CD4-positive, CD25-positive, alpha-beta regulatory T cell (primary cell): ENCODE measurements at regions not wholly inside any gene's neighbourhood (a gene's known extent, or its start where the extent isn't known, plus 50 kb on each side); places are given as distances from the start of the nearest gene placed in this dataset.

ENCODE experiments used
- ATAC-seq, 2 donors: fragments of 150-1000 bp; cut with Tn5 transposase; one replicate each; pipeline ENCODE4 v1.10.0; 2021; ENCODE audit warnings: low read depth in 2 of 2, moderate number of reproducible peaks in 2 of 2, moderate library complexity in 1 of 2
- DNase-seq, 3 donors: peaks; one replicate each; pipeline versions ENCODE4 v3.0.0 to v3.0.0-alpha.2; 2012 to 2022; ENCODE audit warnings: mixed read lengths in 1 of 3
- H3K27ac ChIP-seq: one replicate; pipeline ENCODE4 v1.7.0; 2013; ENCODE audit warnings: mild to moderate bottlenecking, low read length; ENCODE audit not compliant: insufficient read depth, poor library complexity, severe bottlenecking
- H3K27me3 ChIP-seq: one replicate; pipeline ENCODE4 v1.7.0; 2013; ENCODE audit warnings: low read length; ENCODE audit not compliant: control insufficient read depth, insufficient read depth
- H3K36me3 ChIP-seq: one replicate; pipeline ENCODE4 v1.7.0; 2013; ENCODE audit warnings: mild to moderate bottlenecking, low read length, moderate library complexity; ENCODE audit not compliant: control insufficient read depth, insufficient read depth
- H3K4me1 ChIP-seq: 2 replicates; pipeline ENCODE4 v1.7.0; 2013; ENCODE audit warnings: mild to moderate bottlenecking, low read length; ENCODE audit not compliant: insufficient read depth, control insufficient read depth, poor library complexity, severe bottlenecking
- H3K4me3 ChIP-seq: one replicate; pipeline ENCODE4 v1.7.0; 2013; ENCODE audit warnings: low read depth, mild to moderate bottlenecking, low read length, moderate library complexity
- H3K9me3 ChIP-seq, 2 experiments: 1 replicate in 1 of 2; 2 replicates in 1 of 2; pipeline ENCODE4 v1.7.0; 2013; ENCODE audit warnings: low read length in 2 of 2, mild to moderate bottlenecking in 1 of 2, moderate library complexity in 1 of 2; ENCODE audit not compliant: control insufficient read depth in 2 of 2
- H3K27ac Mint-ChIP-seq, 3 donors: one replicate each; pipeline ENCODE4 v1.8.0; 2020 to 2022; ENCODE audit warnings: mild to moderate bottlenecking in 3 of 3, mixed read lengths in 3 of 3, moderate library complexity in 2 of 3
- H3K27me3 Mint-ChIP-seq: one replicate; pipeline ENCODE4 v1.8.0; 2022; ENCODE audit warnings: mild to moderate bottlenecking, mixed read lengths
- H3K36me3 Mint-ChIP-seq: one replicate; pipeline ENCODE4 v1.8.0; 2020; ENCODE audit warnings: mixed read lengths
- H3K4me1 Mint-ChIP-seq, 4 donors: one replicate each; pipeline ENCODE4 v1.8.0; 2020 to 2022; ENCODE audit warnings: mixed read lengths in 4 of 4, mild to moderate bottlenecking in 1 of 4
- H3K4me3 Mint-ChIP-seq, 4 donors: one replicate each; pipeline ENCODE4 v1.8.0; 2020 to 2022; ENCODE audit warnings: mild to moderate bottlenecking in 4 of 4, mixed read lengths in 4 of 4, moderate library complexity in 3 of 4
- H3K9me3 Mint-ChIP-seq, 7 donors: one replicate each; pipeline ENCODE4 v1.8.0; 2020 to 2022; ENCODE audit warnings: mixed read lengths in 7 of 7, mild to moderate bottlenecking in 3 of 7, moderate library complexity in 2 of 7

DNA sequence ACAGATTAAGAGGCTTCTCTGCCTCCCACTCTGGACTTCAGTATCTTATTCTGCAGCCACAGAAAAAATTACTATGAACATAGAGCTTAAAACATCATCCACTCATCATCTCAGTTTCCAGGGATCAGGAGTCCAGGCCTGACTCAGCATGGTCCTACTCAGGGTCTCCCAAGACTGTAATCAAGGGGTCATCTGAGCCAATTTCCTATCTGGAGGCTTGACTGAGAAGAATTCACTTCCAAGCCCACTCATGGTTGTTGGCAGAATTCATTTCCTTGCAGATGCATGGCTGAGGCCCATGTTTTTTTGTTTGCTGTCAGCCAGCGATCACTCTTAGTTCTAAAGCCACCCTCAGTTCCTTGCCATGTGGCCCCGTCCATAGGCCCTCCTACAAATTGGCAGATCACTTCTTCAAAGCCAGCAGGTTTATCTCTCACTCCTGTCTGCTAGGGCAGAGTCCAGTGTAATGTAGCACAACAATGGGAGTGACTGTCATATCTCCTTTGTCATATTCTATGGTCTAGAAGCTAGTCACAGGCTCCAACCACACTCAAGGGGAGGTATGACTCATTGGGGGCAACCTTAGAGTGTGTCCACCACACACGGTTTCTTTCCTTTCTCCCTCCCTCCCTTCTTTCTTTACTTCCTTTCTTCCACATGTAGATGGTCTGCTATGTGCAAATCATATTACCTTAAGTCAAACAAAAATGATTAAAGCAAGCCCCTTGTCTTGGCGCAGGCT is 251.6 kb downstream of the QDPR start:
- H3K9me3 Mint-ChIP-seq = peaks cover 0 to 4% (median 0%) of the 10 kb centered on the region in 7 donors
- no peaks in the 10 kb centered on the region for H3K4me1 ChIP-seq
- no peaks in the 10 kb centered on the region for H3K36me3 ChIP-seq
- ATAC-seq (no peak), DNase-seq (no peak)
- H3K27ac ChIP-seq = no peak overlapping the region
- no peak overlapping the region for H3K4me3 ChIP-seq
- no peak overlapping the region for H3K4me3 Mint-ChIP-seq
- H3K4me1 Mint-ChIP-seq = no peaks in the 10 kb centered on the region
- H3K27ac Mint-ChIP-seq = no peak overlapping the region
- no peaks in the 10 kb centered on the region for H3K27me3 ChIP-seq
- H3K36me3 Mint-ChIP-seq = no peaks in the 10 kb centered on the region
- no peaks in the 10 kb centered on the region for H3K9me3 ChIP-seq
- no peaks in the 10 kb centered on the region for H3K27me3 Mint-ChIP-seq

DNA sequence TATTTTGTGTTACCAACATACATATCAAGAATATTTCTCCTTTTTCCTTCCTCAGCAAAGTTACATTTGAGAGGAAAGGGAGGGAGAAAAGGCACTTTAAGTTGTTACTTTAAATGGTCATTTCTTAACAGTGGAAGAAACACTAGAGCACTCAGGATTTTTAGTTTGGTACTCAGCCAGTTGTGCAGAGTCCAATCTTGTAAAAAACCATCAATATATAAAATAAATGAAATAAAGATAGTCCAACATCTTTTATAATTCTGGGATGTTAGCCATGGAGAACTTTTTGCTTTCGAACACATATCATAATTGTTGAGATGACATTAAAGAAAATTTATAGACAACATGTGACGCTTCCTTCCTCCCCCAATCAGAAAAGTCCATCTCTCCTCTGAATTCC is 253.8 kb downstream of the QDPR start:
- Mint-ChIP-seq H3K27me3 (no peaks in the 10 kb centered on the region), H3K27ac (no peak overlapping the region), H3K4me1 (no peaks in the 10 kb centered on the region), H3K36me3 (no peaks in the 10 kb centered on the region), H3K4me3 (no peak overlapping the region), H3K9me3 (peaks cover 0 to 4% (median 0%) of the 10 kb centered on the region in 7 donors)
- H3K36me3 ChIP-seq = no peaks in the 10 kb centered on the region
- H3K27me3 ChIP-seq = no peaks in the 10 kb centered on the region
- ATAC-seq = no peak
- H3K4me3 ChIP-seq = no peak overlapping the region
- no peaks in the 10 kb centered on the region for H3K9me3 ChIP-seq
- DNase-seq = no peak
- H3K27ac ChIP-seq = no peak overlapping the region
- no peaks in the 10 kb centered on the region for H3K4me1 ChIP-seq

DNA sequence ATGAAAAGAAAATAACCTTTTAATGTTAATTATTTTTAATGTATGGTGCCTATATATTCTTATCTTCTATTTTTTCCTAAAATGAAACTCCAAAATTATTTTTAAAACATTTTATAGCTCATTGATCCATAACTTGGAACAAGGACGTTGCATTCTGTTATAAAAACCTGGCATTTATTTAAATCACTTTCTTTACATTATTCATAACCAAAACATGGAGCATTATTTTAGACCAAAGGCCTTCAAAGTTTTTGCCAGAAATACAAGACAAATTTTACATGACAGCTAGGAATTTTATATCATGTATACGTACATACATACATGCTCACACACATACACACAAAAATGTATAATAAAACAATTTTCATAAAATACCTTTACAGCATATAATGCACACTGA is 259.8 kb downstream of the QDPR start:
- no peak overlapping the region for H3K27ac ChIP-seq
- Mint-ChIP-seq H3K36me3 (no peaks in the 10 kb centered on the region), H3K4me3 (no peak overlapping the region), H3K4me1 (no peaks in the 10 kb centered on the region), H3K9me3 (no peaks in the 10 kb centered on the region), H3K27ac (no peak overlapping the region), H3K27me3 (peaks cover 7% of the 10 kb centered on the region)
- H3K9me3 ChIP-seq = no peaks in the 10 kb centered on the region
- DNase-seq (no peak), ATAC-seq (no peak)
- no peaks in the 10 kb centered on the region for H3K4me1 ChIP-seq
- no peak overlapping the region for H3K4me3 ChIP-seq
- H3K36me3 ChIP-seq = no peaks in the 10 kb centered on the region
- H3K27me3 ChIP-seq = no peaks in the 10 kb centered on the region

DNA sequence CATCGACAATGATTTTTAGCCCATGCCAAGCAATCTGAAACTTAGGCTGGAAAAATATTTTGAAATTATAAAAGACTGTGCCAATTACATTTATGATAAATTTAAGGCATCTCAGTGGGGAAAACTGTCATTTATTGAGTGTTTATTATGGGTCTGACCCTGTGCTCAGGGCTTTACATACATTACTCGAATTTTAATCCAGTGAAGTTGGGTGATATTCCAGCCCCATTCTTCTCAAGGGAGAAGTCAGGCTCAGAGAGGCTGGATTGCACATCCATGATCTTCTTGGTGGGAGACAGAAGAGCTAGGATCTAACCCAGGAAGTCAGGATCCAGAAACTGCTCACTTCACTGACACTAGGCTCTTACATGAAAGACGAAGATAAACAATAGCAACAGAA is 260.8 kb downstream of the QDPR start:
- H3K27me3 Mint-ChIP-seq = peaks cover 7% of the 10 kb centered on the region
- H3K27me3 ChIP-seq = no peaks in the 10 kb centered on the region
- DNase-seq (no peak), ATAC-seq (no peak)
- H3K27ac Mint-ChIP-seq = no peak overlapping the region
- no peaks in the 10 kb centered on the region for H3K9me3 ChIP-seq
- H3K4me3 ChIP-seq = no peak overlapping the region
- H3K9me3 Mint-ChIP-seq = no peaks in the 10 kb centered on the region
- no peaks in the 10 kb centered on the region for H3K4me1 Mint-ChIP-seq
- H3K27ac ChIP-seq = no peak overlapping the region
- H3K36me3 Mint-ChIP-seq = no peaks in the 10 kb centered on the region
- no peak overlapping the region for H3K4me3 Mint-ChIP-seq
- no peaks in the 10 kb centered on the region for H3K4me1 ChIP-seq
- H3K36me3 ChIP-seq = no peaks in the 10 kb centered on the region

DNA sequence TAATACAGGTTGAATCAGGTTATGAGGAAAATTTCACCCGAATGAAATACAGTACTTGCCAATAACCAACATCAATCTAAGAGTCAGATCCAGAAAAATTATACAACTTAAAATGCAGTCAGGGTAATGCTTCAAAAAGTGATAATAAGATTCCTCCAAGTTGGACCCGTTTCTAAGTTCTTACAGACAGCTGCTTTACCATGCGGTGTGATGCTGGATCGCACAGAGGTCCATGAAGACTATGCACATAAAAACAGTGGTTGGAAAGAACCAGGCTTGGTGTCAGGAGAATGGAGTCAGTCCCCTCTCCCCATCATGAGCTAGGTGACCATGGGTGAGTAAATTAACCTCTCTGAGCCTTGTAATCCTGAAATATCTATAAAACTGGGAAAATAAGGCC is 261.3 kb downstream of the QDPR start:
- no peak overlapping the region for H3K4me3 Mint-ChIP-seq
- DNase-seq = no peak
- Histone ChIP-seq H3K4me3 (no peak overlapping the region), H3K27me3 (no peaks in the 10 kb centered on the region), H3K9me3 (no peaks in the 10 kb centered on the region), H3K36me3 (no peaks in the 10 kb centered on the region), H3K4me1 (no peaks in the 10 kb centered on the region), H3K27ac (no peak overlapping the region)
- no peaks in the 10 kb centered on the region for H3K9me3 Mint-ChIP-seq
- no peak overlapping the region for H3K27ac Mint-ChIP-seq
- peaks cover 7% of the 10 kb centered on the region for H3K27me3 Mint-ChIP-seq
- H3K36me3 Mint-ChIP-seq = no peaks in the 10 kb centered on the region
- no peaks in the 10 kb centered on the region for H3K4me1 Mint-ChIP-seq
- no peak for ATAC-seq

DNA sequence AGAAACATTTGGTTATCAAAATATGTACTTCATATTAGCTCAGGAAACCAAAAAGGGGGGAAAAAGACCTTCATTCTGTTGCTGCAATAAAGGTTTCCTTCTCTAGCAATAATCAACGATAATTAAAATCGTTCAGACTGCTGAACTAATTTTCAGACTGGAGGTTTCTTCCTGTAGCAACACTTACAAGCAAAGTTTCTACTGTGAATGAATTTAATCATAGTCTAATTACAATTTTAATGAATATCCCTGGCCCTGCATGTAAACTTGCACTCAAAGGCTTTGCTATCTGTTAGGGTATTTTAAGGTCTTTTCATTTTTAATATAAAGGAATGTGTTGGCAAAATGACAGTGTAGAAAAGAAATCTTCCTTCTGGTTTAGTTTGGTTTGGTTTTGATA is 265.2 kb downstream of the QDPR start:
- DNase-seq = no peak
- H3K4me3 Mint-ChIP-seq = no peak overlapping the region
- H3K9me3 Mint-ChIP-seq = peaks cover 0 to 6% (median 0%) of the 10 kb centered on the region in 7 donors
- Histone ChIP-seq H3K9me3 (no peaks in the 10 kb centered on the region), H3K27me3 (no peaks in the 10 kb centered on the region), H3K27ac (no peak overlapping the region), H3K36me3 (no peaks in the 10 kb centered on the region), H3K4me3 (no peak overlapping the region), H3K4me1 (no peaks in the 10 kb centered on the region)
- H3K27ac Mint-ChIP-seq = no peak overlapping the region
- no peaks in the 10 kb centered on the region for H3K36me3 Mint-ChIP-seq
- H3K4me1 Mint-ChIP-seq = no peaks in the 10 kb centered on the region
- H3K27me3 Mint-ChIP-seq = peaks cover 7% of the 10 kb centered on the region
- no peak for ATAC-seq

DNA sequence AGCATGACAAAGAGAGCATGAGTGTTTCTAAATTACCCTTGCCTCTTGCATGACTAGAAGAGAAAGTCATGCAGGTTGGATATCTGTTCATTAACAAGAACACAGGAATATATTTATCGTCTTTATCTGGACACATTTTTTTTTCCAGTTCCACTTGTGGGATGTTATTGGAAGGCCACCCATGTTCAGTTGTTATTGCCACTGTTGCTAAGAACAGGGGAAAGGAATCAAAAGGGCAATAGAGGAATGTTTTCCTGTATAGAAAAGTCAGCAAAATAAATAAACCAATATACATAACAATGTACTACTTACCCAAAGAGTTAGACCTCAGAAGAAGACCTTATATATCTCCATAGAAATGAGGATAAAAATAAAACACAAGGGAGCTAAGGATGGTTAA is 270.1 kb downstream of the QDPR start:
- Histone ChIP-seq H3K27ac (no peak overlapping the region), H3K4me3 (no peak overlapping the region), H3K9me3 (no peaks in the 10 kb centered on the region), H3K27me3 (no peaks in the 10 kb centered on the region), H3K36me3 (no peaks in the 10 kb centered on the region), H3K4me1 (no peaks in the 10 kb centered on the region)
- Mint-ChIP-seq H3K27ac (no peak overlapping the region), H3K4me3 (no peak overlapping the region), H3K36me3 (no peaks in the 10 kb centered on the region), H3K9me3 (peaks cover 0 to 8% (median 0%) of the 10 kb centered on the region in 7 donors), H3K4me1 (peaks cover 0 to 5% (median 0%) of the 10 kb centered on the region in 4 donors), H3K27me3 (no peaks in the 10 kb centered on the region)
- ATAC-seq (no peak), DNase-seq (no peak)

DNA sequence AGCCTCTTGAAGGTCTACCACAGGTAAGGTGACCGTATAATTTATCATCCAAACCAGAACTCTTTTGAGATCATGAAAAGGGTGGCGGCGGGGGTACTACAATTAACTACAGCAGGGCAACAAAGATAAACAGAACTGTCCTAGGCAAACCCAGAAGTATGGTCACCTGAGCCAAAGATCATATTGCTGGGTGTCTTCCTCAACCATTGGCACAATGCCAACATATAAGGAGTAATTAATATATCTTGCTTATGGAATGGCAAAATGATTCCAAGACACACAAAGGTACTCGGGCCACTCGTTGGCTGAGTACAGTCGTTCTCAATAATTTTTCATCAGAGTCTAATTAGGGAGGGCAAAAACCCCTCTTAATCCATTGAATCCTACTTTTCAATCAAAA is 273.3 kb downstream of the QDPR start:
- Histone ChIP-seq H3K4me3 (no peak overlapping the region), H3K9me3 (no peaks in the 10 kb centered on the region), H3K36me3 (no peaks in the 10 kb centered on the region), H3K27me3 (no peaks in the 10 kb centered on the region), H3K27ac (no peak overlapping the region), H3K4me1 (no peaks in the 10 kb centered on the region)
- DNase-seq (no peak), ATAC-seq (no peak)
- H3K4me1 Mint-ChIP-seq = peaks cover 0 to 5% (median 0%) of the 10 kb centered on the region in 4 donors
- H3K9me3 Mint-ChIP-seq = peaks cover 0 to 5% (median 0%) of the 10 kb centered on the region in 7 donors
- H3K27ac Mint-ChIP-seq = no peak overlapping the region
- H3K36me3 Mint-ChIP-seq = no peaks in the 10 kb centered on the region
- no peak overlapping the region for H3K4me3 Mint-ChIP-seq
- peaks cover 4% of the 10 kb centered on the region for H3K27me3 Mint-ChIP-seq
